ENCODE measurements at regions not wholly inside any gene's neighbourhood (a gene's known extent, or its start where the extent isn't known, plus 50 kb on each side); places are given as distances from the start of the nearest gene placed in this dataset.

DNA sequence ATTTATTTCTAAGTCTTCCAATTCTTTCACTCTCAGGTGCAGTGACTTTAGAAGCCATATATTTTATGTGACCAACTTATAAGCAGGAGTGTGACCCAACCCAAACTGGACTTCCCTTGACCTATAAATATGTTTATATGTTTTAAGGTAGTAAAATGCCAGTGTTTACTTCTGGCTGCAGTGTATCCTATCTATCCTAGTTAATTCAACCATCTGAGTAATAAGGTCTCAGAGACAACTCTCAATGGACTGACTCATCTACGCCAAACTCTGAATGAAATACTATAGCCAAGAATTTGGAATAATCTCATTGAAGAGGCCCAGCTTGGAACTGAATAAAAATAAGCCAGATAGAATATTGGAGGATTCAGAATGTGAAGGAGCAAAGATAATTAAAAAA, 544.5 kb upstream of the SORCS1 start:
- TF ChIP-seq, protein P1, sequence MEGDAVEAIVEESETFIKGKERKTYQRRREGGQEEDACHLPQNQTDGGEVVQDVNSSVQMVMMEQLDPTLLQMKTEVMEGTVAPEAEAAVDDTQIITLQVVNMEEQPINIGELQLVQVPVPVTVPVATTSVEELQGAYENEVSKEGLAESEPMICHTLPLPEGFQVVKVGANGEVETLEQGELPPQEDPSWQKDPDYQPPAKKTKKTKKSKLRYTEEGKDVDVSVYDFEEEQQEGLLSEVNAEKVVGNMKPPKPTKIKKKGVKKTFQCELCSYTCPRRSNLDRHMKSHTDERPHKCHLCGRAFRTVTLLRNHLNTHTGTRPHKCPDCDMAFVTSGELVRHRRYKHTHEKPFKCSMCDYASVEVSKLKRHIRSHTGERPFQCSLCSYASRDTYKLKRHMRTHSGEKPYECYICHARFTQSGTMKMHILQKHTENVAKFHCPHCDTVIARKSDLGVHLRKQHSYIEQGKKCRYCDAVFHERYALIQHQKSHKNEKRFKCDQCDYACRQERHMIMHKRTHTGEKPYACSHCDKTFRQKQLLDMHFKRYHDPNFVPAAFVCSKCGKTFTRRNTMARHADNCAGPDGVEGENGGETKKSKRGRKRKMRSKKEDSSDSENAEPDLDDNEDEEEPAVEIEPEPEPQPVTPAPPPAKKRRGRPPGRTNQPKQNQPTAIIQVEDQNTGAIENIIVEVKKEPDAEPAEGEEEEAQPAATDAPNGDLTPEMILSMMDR (IDR thresholded peaks at IDR 0.05 in 2 of 3, conservative IDR thresholded peaks at IDR 0.05 in 1 of 3; ENCODE audit: borderline replicate concordance in 1 of 3, insufficient read depth in 1 of 3, low read depth in 2 of 3, low read length in 2 of 3) = no peak
- no peak for TF ChIP-seq POLR2AphosphoS5 (IDR thresholded peaks at IDR 0.05; ENCODE audit: low read depth, low read length)

Data from HCT116 (cell line).